Heart left ventricle (tissue), 16 donors: ENCODE measurements at regions not wholly inside any gene's neighbourhood (a gene's known extent, or its start where the extent isn't known, plus 50 kb on each side); places are given as distances from the start of the nearest gene placed in this dataset.

ENCODE experiments used
- ATAC-seq, 4 donors: fragments of 200-7000 bp; cut with Tn5 transposase; one replicate each; pipeline ENCODE4 v1.9.1; 2020 to 2022; ENCODE audit warnings: moderate library complexity in 4 of 4, mild to moderate bottlenecking in 3 of 4, moderate number of reproducible peaks in 1 of 4
- DNase-seq, 5 donors: peaks; one replicate each; pipeline ENCODE4 v3.0.0-alpha.2; 2020
- H3K27ac ChIP-seq, 12 donors: fragments of 200-600 bp; sonication (generic) in 4 of 12; one replicate each; pipeline versions ENCODE4 v1.5.0 to v1.8.0; 2016 to 2022; ENCODE audit warnings: mild to moderate bottlenecking in 2 of 12
- H3K27me3 ChIP-seq, 9 donors: fragments of 200-600 bp; sonication (generic) in 2 of 9; one replicate each; pipeline versions ENCODE4 v1.5.1 to v1.8.0; 2016 to 2022; ENCODE audit warnings: mild to moderate bottlenecking in 3 of 9
- H3K36me3 ChIP-seq, 9 donors: fragments of 200-600 bp; sonication (generic) in 2 of 9; one replicate each; pipeline versions ENCODE4 v1.5.0 to v1.8.0; 2018 to 2022; ENCODE audit warnings: mild to moderate bottlenecking in 2 of 9
- H3K4me1 ChIP-seq, 12 donors: fragments of 200-600 bp; sonication (generic) in 4 of 12; one replicate each; pipeline versions ENCODE4 v1.5.0 to v1.8.0; 2016 to 2022; ENCODE audit warnings: mild to moderate bottlenecking in 3 of 12
- H3K4me3 ChIP-seq, 12 donors: fragments of 200-600 bp; sonication (generic) in 4 of 12; one replicate each; pipeline versions ENCODE4 v1.5.0 to v1.8.0; 2017 to 2022; ENCODE audit warnings: mild to moderate bottlenecking in 9 of 12, moderate library complexity in 4 of 12
- H3K9me3 ChIP-seq, 12 donors: fragments of 200-600 bp; sonication (generic) in 4 of 12; one replicate each; pipeline versions ENCODE4 v1.5.0 to v1.8.0; 2016 to 2022; ENCODE audit warnings: mild to moderate bottlenecking in 1 of 12
- POLR2A ChIP-seq, 2 donors: fragments of 450-650 bp; IDR thresholded peaks; one replicate each; pipeline ENCODE4 v1.6.1; 2017; ENCODE audit warnings: antibody characterized with exemption in 2 of 2, mild to moderate bottlenecking in 2 of 2, moderate library complexity in 2 of 2
- WGBS, 4 donors: extraction: QIAGEN DNeasy Blood & Tissue Kit in 2 of 4; methylation state at CpG; one replicate each; pipeline versions ENCODE4 v1.1.5 to v1.1.7; 2013 to 2018; 5-methylcytosine and 5-hydroxymethylcytosine counted together
- intact Hi-C, 10 donors: fragments of 100-400 bp; cut with DNase I; formaldehyde crosslinking; loops; one replicate each; pipeline versions ENCODE4 v1.11.1 to v1.14.2; 2022
- TF ChIP-seq, protein P1 (sequence below), 12 donors: fragments of 200-600 bp; sonication (generic) in 4 of 12; IDR thresholded peaks; one replicate each; pipeline versions ENCODE4 v1.5.0 to v1.8.0; 2018 to 2022; ENCODE audit warnings: antibody characterized with exemption in 12 of 12, mild to moderate bottlenecking in 5 of 12
- donor health status: ischemic (EF 13 %, LVEDD 7.1; RV severe dilation, severe dysfunction).
- donor health status: healthy with polysubstance abuse.
- donor health status: DM: no; HTN: yes; CAD: no.
- donor health status: DM: no; HTN: no; CAD: no.
- donor health status: ischemic (EF 25% LVEDD 6.9; RV normal size, moderate dysfunction).
- donor health status: ischemic (EF 25% LVEDD 5.7; RV mildly dilated, moderate dysfunction).
- donor health status: healthy.
- donor health status: DM: yes; HTN: yes; CAD: no.
- donor health status: ischemic (EF 35%, LVEDD 5.7; RV mildly dilated, moderate dysfunction).
- donor health status: nonischemic (EF 11% LVEDD 7.7; RV severe dilation, severe dysfunction).
- donor health status: DM: yes; HTN: yes; CAD: no.
- donor health status: PGD.
- donor health status: ischemic (EF 29% LVEDD 5.4; RV normal size, mild dysfunction).
- donor health status: nonischemic (EF 23%, LVEDD 6.1; RV moderate dilation, normal function).

DNA sequence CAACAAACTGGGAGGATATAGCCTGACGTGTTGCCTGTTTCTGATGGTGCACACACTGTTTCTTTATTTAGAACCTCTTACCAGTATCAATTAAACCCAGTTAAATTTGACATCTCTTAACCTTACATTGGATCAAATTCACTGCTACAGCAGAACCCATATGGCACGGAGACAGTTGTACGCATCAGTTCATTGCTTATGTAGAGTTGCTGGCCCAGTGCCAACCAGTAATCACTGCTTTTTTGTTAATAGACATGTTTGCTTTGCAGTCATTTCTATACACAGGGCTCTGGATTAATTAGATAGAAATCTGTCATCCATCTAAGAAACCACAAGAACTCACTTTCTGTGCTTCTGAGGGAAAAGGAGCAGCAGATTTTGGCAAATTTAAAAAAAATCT lies 154.0 kb downstream of the RWDD3 start:
- intact Hi-C loops: no loop called here
- H3K9me3 ChIP-seq: no peaks in the 10 kb centered on the region
- no peaks in the 10 kb centered on the region for H3K27me3 ChIP-seq
- no peaks in the 10 kb centered on the region for H3K36me3 ChIP-seq
- ATAC-seq: no peak
- WGBS, 4 donors: 28 to 38% (median 33%) methylated on average over 3 of the region's 3 CpGs
- H3K4me1 ChIP-seq: peaks cover 0 to 4% (median 0%) of the 10 kb centered on the region in 12 donors
- no peak for DNase-seq
- TF ChIP-seq POLR2A (IDR thresholded peaks at IDR 0.05): no peak
- TF ChIP-seq, protein P1, sequence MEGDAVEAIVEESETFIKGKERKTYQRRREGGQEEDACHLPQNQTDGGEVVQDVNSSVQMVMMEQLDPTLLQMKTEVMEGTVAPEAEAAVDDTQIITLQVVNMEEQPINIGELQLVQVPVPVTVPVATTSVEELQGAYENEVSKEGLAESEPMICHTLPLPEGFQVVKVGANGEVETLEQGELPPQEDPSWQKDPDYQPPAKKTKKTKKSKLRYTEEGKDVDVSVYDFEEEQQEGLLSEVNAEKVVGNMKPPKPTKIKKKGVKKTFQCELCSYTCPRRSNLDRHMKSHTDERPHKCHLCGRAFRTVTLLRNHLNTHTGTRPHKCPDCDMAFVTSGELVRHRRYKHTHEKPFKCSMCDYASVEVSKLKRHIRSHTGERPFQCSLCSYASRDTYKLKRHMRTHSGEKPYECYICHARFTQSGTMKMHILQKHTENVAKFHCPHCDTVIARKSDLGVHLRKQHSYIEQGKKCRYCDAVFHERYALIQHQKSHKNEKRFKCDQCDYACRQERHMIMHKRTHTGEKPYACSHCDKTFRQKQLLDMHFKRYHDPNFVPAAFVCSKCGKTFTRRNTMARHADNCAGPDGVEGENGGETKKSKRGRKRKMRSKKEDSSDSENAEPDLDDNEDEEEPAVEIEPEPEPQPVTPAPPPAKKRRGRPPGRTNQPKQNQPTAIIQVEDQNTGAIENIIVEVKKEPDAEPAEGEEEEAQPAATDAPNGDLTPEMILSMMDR (IDR thresholded peaks at IDR 0.05): no peak
- H3K27ac ChIP-seq: no peak overlapping the region
- H3K4me3 ChIP-seq: no peak overlapping the region

DNA sequence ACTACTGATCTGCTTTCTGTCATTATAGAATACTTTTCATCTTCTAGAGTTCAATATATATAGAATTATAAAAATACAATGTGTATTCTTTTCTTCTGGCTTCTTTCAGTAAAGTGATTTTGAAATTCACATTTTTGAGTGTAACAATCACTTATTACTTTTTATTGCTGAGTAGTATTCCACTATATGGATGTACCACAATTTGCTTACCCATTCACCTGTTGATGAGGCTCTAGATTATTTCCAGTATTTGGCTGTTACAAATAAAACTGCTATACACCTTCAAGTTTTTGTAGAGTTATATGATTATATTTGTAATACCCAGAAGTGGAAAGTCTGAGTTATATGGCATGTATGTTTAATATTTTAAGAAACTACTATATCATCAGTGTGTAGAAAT lies 159.4 kb downstream of the RWDD3 start:
- Histone ChIP-seq H3K9me3 (peaks cover 0 to 10% (median 0%) of the 10 kb centered on the region in 12 donors), H3K36me3 (no peaks in the 10 kb centered on the region), H3K27ac (no peak overlapping the region), H3K27me3 (no peaks in the 10 kb centered on the region), H3K4me1 (peaks cover 0 to 3% (median 0%) of the 10 kb centered on the region in 12 donors), H3K4me3 (no peak overlapping the region)
- no peak for ATAC-seq
- intact Hi-C loops: no loop called here
- DNase-seq: no peak
- TF ChIP-seq POLR2A (IDR thresholded peaks at IDR 0.05): no peak
- TF ChIP-seq, protein P1 (IDR thresholded peaks at IDR 0.05): no peak

DNA sequence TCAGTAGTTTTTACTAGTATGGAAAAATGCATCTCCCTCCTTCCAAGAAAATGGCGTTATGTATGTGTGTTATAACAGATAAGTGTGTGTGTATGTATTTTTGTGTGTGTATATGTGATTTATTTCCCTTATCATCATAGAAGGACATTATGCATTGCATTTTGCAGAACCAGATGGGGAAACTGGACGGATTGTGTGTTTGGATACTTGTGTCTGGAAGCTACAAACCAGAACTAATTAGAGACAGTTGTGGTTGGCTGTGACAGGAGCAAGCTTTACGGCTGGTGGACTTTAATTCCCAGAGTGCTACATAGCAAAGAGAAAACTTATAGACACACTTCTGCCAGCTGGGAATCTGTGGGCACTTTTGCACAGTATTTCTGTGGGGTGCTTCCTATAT lies 162.5 kb downstream of the RWDD3 start:
- H3K4me3 ChIP-seq: no peak overlapping the region
- no peaks in the 10 kb centered on the region for H3K27me3 ChIP-seq
- no peaks in the 10 kb centered on the region for H3K36me3 ChIP-seq
- TF ChIP-seq, protein P1 (IDR thresholded peaks at IDR 0.05): no peak
- no peak for TF ChIP-seq POLR2A (IDR thresholded peaks at IDR 0.05)
- WGBS, 4 donors: 71 to 76% (median 73%) methylated on average over 3 of the region's 3 CpGs
- no peak overlapping the region for H3K27ac ChIP-seq
- ATAC-seq (no peak), DNase-seq (no peak)
- peaks cover 0 to 3% (median 0%) of the 10 kb centered on the region in 12 donors for H3K4me1 ChIP-seq
- intact Hi-C loops: no loop called here
- peaks cover 0 to 13% (median 0%) of the 10 kb centered on the region in 12 donors for H3K9me3 ChIP-seq

DNA sequence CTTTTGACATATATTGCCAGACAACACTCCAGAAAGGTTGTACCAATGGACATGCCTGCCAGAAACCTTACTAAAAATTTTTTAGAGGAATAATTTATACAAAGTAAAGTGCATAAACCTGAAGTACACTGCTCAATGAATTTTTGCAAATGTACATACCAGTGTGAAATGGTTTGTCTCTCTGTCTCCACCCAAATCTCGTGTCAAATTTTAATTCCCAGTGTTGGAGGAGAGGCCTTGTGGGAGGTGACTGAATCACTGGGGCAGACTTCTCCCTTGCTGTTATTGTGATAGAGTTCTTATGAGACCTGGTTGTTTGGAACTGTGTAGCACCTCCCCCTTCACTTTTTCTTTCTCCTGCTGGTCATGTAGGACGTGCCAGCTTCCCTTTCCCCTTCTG lies 168.8 kb downstream of the RWDD3 start:
- DNase-seq: no peak
- ATAC-seq: no peak
- no peak overlapping the region for H3K4me3 ChIP-seq
- TF ChIP-seq, protein P1 (IDR thresholded peaks at IDR 0.05): no peak
- TF ChIP-seq POLR2A (IDR thresholded peaks at IDR 0.05): no peak
- H3K9me3 ChIP-seq: peaks cover 0 to 19% (median 3%) of the 10 kb centered on the region in 12 donors
- no peak overlapping the region for H3K27ac ChIP-seq
- no peaks in the 10 kb centered on the region for H3K36me3 ChIP-seq
- intact Hi-C loops: no loop called here
- no peaks in the 10 kb centered on the region for H3K4me1 ChIP-seq
- no peaks in the 10 kb centered on the region for H3K27me3 ChIP-seq
- 58 to 77% (median 71%) methylated on average over 2 of the region's 2 CpGs for WGBS, 4 donors
